ENCODE measurements at regions not wholly inside any gene's neighbourhood (a gene's known extent, or its start where the extent isn't known, plus 50 kb on each side); places are given as distances from the start of the nearest gene placed in this dataset.

DNA sequence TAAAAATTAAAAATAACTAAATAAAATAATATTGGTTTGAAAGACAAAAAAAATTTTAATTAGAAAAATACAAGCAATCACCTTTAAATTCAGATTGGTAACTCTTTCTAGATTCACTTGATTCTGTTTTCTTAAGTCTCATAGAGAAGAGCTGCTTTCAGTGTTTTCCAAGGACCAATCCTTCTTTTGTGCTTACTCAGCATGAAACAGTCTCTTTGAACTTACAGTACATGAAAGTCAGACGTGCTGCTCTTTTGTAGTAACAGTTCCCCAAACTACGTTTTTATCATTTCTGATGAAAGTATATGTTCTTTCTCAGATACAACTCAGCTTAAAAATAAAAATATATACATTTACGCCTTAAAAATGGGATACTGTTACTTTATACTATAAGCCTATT, 171.9 kb upstream of the CCDC54 start:
- TF ChIP-seq TAF1 (IDR thresholded peaks at IDR 0.05; ENCODE audit: borderline replicate concordance, low read depth, low read length) (no peak), POLR2A (IDR thresholded peaks at IDR 0.05; ENCODE audit: low read depth, low read length) (no peak), POLR2AphosphoS5 (IDR thresholded peaks at IDR 0.05; ENCODE audit: low read depth, low read length) (no peak)
- FAIRE-seq, result no peak
- DNase-seq (ENCODE audit: insufficient read length), result no peak

- TF ChIP-seq POLR2AphosphoS5 (IDR thresholded peaks at IDR 0.05; ENCODE audit: low read depth, low read length), result no peak
- FAIRE-seq, result no peak
Measured at GRCh38 chr3:107206141-107206540, 171.1 kb upstream of the CCDC54 start.

GRCh38 chr3:107206945-107207344, 170.3 kb upstream of the CCDC54 start:
- FAIRE-seq, result no peak
- TF ChIP-seq POLR2AphosphoS5 (IDR thresholded peaks at IDR 0.05; ENCODE audit: low read depth, low read length), result no peak
- no peak for TF ChIP-seq TAF1 (IDR thresholded peaks at IDR 0.05; ENCODE audit: borderline replicate concordance, low read depth, low read length)
- TF ChIP-seq POLR2A (IDR thresholded peaks at IDR 0.05; ENCODE audit: low read depth, low read length), result no peak
- DNase-seq (ENCODE audit: insufficient read length), result no peak

More at GRCh38 chr3:107206141-107206540, 171.1 kb upstream of the CCDC54 start:
- no peak for DNase-seq (ENCODE audit: insufficient read length)

DNA sequence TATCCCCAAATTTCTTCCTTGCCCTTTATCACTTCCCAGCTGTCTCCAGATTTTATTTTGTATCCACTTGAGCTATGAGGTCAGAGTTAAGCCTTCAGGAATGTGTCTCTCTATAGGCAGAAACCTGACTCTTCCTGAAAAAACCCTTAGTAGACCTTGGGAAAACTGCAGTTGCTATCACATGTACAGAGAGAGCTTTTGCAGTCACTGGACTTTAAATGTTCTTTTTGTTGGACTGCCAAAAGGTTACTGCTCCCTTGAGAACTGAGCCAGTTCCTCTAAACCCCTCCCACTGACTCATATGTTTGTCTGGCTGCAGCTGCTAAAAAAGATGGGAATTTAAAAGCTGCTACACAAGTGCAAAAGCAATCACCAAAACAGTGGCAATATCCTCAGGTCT, 169.1 kb upstream of the CCDC54 start:
- no peak for DNase-seq (ENCODE audit: insufficient read length)
- no peak for FAIRE-seq
- TF ChIP-seq POLR2A (IDR thresholded peaks at IDR 0.05; ENCODE audit: low read depth, low read length), result no peak
- no peak for TF ChIP-seq POLR2AphosphoS5 (IDR thresholded peaks at IDR 0.05; ENCODE audit: low read depth, low read length)

- FAIRE-seq (no peak), DNase-seq (ENCODE audit: insufficient read length) (no peak)
- no peak for TF ChIP-seq TAF1 (IDR thresholded peaks at IDR 0.05; ENCODE audit: borderline replicate concordance, low read depth, low read length)
- no peak for TF ChIP-seq POLR2A (IDR thresholded peaks at IDR 0.05; ENCODE audit: low read depth, low read length)
- TF ChIP-seq POLR2AphosphoS5 (IDR thresholded peaks at IDR 0.05; ENCODE audit: low read depth, low read length), result no peak
Measured at GRCh38 chr3:107208796-107209195, 168.4 kb upstream of the CCDC54 start.

DNA sequence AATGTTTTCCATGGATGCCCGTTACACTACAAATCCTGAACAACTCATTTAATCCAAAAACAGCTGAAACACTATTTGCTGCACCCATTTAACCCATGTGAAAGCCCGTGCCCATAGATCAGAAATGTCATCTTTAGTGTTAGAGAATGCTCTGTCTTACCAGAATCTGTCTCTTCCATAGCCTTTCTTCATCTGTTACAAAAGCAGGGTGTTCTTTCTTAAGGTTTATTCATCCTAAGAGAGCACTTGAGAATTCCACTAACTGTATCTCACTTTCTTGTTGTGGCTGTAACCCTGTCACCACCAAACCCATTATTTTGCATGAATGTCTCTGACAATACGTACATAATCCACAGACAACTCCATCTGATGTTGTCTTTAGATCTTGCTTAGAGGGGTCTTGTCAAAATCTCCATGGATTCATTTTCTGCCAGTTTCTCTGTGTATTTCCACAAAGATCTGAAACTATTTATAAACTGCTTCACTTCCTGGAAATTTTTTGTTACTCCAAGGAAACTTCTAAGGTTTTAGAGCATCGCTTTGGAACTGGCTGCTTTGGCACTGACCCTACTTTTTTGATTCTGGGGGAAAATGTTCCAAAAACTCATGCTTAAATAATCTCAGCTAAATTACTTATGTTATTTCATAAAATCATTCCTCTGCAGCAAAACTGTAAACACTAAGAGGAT, 167.8 kb upstream of the CCDC54 start:
- FAIRE-seq (no peak), DNase-seq (ENCODE audit: insufficient read length) (no peak)
- no peak for TF ChIP-seq POLR2A (IDR thresholded peaks at IDR 0.05; ENCODE audit: low read depth, low read length)
- no peak for TF ChIP-seq POLR2AphosphoS5 (IDR thresholded peaks at IDR 0.05; ENCODE audit: low read depth, low read length)
- no peak for TF ChIP-seq TAF1 (IDR thresholded peaks at IDR 0.05; ENCODE audit: borderline replicate concordance, low read depth, low read length)

GRCh38 chr3:107211608-107212007, 165.6 kb upstream of the CCDC54 start:
- DNase-seq (ENCODE audit: insufficient read length) (no peak), FAIRE-seq (no peak)
- no peak for TF ChIP-seq POLR2A (IDR thresholded peaks at IDR 0.05; ENCODE audit: low read depth, low read length)
- no peak for TF ChIP-seq POLR2AphosphoS5 (IDR thresholded peaks at IDR 0.05; ENCODE audit: low read depth, low read length)
- no peak for TF ChIP-seq TAF1 (IDR thresholded peaks at IDR 0.05; ENCODE audit: borderline replicate concordance, low read depth, low read length)

DNA sequence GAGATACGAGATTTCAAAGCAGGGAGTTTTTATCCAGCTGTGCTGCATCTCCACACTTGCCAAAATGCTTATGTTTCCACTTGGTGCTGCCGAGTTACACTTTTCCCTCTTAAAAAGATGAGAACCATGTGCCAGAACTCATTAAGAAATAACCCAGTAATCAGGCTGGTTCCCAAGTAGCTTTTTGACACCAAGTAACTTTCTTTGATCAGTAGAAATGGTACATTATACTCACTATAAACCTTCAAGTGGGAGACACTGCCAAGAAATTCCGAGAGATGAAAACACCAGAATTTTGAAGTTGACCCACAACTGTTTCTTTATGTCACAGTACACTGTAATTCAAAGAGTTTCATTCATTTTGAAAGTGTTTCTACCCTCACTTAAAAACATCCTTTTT, 164.6 kb upstream of the CCDC54 start:
- FAIRE-seq, result no peak
- TF ChIP-seq POLR2A (IDR thresholded peaks at IDR 0.05; ENCODE audit: low read depth, low read length), result no peak
- TF ChIP-seq TAF1 (IDR thresholded peaks at IDR 0.05; ENCODE audit: borderline replicate concordance, low read depth, low read length), result no peak
- TF ChIP-seq POLR2AphosphoS5 (IDR thresholded peaks at IDR 0.05; ENCODE audit: low read depth, low read length), result no peak
- DNase-seq (ENCODE audit: insufficient read length), result no peak

DNA sequence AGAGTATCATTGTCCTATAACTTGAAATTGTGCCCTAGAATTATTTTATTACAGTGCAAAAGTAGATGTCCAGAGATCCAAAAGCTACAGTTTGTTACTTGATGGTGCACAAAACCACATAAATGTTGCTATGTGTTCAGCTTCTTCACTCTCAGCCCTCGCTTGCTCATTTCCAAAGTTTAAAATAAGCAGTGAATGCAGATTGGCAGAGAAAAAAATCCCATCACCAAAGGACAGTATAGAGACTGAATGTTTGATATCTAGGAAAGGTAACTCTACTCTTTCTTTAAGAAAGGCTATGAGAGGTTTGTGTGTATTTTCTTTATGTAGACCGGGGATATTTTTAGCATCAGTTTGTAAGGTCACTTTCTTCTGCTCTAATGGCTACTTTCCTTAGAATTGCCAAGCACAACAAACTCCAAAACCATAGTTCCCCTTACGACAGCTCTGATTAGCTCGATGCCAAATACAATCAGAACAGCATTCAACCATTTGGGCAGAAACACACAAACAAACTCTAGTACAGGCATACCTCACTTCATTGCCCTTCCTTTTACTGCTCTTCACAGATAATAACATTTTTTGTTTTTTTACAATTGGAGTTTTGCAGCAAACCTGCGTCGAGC, 164.1 kb upstream of the CCDC54 start:
- no peak for FAIRE-seq
- TF ChIP-seq POLR2AphosphoS5 (IDR thresholded peaks at IDR 0.05; ENCODE audit: low read depth, low read length), result no peak
- TF ChIP-seq TAF1 (IDR thresholded peaks at IDR 0.05; ENCODE audit: borderline replicate concordance, low read depth, low read length), result no peak
- no peak for TF ChIP-seq POLR2A (IDR thresholded peaks at IDR 0.05; ENCODE audit: low read depth, low read length)
- DNase-seq (ENCODE audit: insufficient read length), result no peak

GRCh38 chr3:107216229-107216628, 161.0 kb upstream of the CCDC54 start:
- DNase-seq (ENCODE audit: insufficient read length) (no peak), FAIRE-seq (no peak)
- no peak for TF ChIP-seq POLR2A (IDR thresholded peaks at IDR 0.05; ENCODE audit: low read depth, low read length)
- TF ChIP-seq POLR2AphosphoS5 (IDR thresholded peaks at IDR 0.05; ENCODE audit: low read depth, low read length), result no peak
- no peak for TF ChIP-seq TAF1 (IDR thresholded peaks at IDR 0.05; ENCODE audit: borderline replicate concordance, low read depth, low read length)

- FAIRE-seq, result no peak
- no peak for TF ChIP-seq POLR2AphosphoS5 (IDR thresholded peaks at IDR 0.05; ENCODE audit: low read depth, low read length)
- no peak for TF ChIP-seq TAF1 (IDR thresholded peaks at IDR 0.05; ENCODE audit: borderline replicate concordance, low read depth, low read length)
- DNase-seq (ENCODE audit: insufficient read length), result no peak
Measured at GRCh38 chr3:107216711-107217110, 160.5 kb upstream of the CCDC54 start.

- DNase-seq (ENCODE audit: insufficient read length) (no peak), FAIRE-seq (no peak)
- TF ChIP-seq TAF1 (IDR thresholded peaks at IDR 0.05; ENCODE audit: borderline replicate concordance, low read depth, low read length), result no peak
- no peak for TF ChIP-seq POLR2A (IDR thresholded peaks at IDR 0.05; ENCODE audit: low read depth, low read length)
- TF ChIP-seq POLR2AphosphoS5 (IDR thresholded peaks at IDR 0.05; ENCODE audit: low read depth, low read length), result no peak
Measured at GRCh38 chr3:107217172-107217571, 160.1 kb upstream of the CCDC54 start.

Measured in GM12892 (cell line).